ENCODE measurements at regions not wholly inside any gene's neighbourhood (a gene's known extent, or its start where the extent isn't known, plus 50 kb on each side); places are given as distances from the start of the nearest gene placed in this dataset.

DNA sequence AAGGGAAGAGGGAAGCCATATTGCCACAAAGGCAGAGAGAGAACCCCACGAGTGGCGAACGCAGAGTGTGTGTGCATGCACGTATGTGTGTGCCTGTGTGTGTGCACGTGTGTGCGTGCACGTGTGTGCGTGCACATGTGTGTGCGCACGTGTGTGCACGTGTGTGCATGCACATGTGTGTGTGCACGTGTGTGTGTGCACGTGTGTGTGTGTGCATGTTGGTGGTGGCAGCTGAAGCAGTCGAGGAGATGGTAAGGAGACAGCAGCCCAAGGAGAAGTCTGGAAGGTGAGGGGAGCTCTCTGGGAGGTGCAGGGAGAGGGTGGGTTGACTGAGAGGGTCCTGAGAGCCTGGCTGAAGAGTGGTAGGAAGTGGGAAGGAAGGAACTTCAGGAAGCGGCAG is 94.1 kb upstream of the NECTIN1 start:
- no peak overlapping the region for H3K4me2 ChIP-seq (ENCODE audit: low read length)
- H3K4me3 ChIP-seq (ENCODE audit: insufficient read depth, low read depth, low read length): no peak overlapping the region
- no peak overlapping the region for H2AFZ ChIP-seq (ENCODE audit: low read depth, low read length)
- H3K36me3 ChIP-seq (ENCODE audit: insufficient read depth, low read length): no peaks in the 10 kb centered on the region
- TF ChIP-seq EZH2 (IDR thresholded peaks at IDR 0.05; ENCODE audit: insufficient read depth, low read length): no peak
- TF ChIP-seq, protein P1, sequence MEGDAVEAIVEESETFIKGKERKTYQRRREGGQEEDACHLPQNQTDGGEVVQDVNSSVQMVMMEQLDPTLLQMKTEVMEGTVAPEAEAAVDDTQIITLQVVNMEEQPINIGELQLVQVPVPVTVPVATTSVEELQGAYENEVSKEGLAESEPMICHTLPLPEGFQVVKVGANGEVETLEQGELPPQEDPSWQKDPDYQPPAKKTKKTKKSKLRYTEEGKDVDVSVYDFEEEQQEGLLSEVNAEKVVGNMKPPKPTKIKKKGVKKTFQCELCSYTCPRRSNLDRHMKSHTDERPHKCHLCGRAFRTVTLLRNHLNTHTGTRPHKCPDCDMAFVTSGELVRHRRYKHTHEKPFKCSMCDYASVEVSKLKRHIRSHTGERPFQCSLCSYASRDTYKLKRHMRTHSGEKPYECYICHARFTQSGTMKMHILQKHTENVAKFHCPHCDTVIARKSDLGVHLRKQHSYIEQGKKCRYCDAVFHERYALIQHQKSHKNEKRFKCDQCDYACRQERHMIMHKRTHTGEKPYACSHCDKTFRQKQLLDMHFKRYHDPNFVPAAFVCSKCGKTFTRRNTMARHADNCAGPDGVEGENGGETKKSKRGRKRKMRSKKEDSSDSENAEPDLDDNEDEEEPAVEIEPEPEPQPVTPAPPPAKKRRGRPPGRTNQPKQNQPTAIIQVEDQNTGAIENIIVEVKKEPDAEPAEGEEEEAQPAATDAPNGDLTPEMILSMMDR (IDR thresholded peaks at IDR 0.05; ENCODE audit: insufficient read depth, low read depth, low read length): no peak
- Mint-ChIP-seq H3K4me3 (ENCODE audit: unreplicated experiment) (no peak overlapping the region), H3K9me3 (ENCODE audit: unreplicated experiment) (peaks cover 10% of the 10 kb centered on the region), H3K27me3 (ENCODE audit: low read depth, unreplicated experiment) (peaks cover 35% of the 10 kb centered on the region), H3K36me3 (ENCODE audit: low read depth, unreplicated experiment) (no peaks in the 10 kb centered on the region), H3K4me1 (ENCODE audit: low read depth, unreplicated experiment) (no peaks in the 10 kb centered on the region), H3K27ac (ENCODE audit: unreplicated experiment) (no peak overlapping the region)
- no peaks in the 10 kb centered on the region for H4K20me1 ChIP-seq (ENCODE audit: insufficient read depth, low read length)
- no peaks in the 10 kb centered on the region for H3K9me3 ChIP-seq (ENCODE audit: insufficient read depth, low read depth, low read length)
- H3K27me3 ChIP-seq (ENCODE audit: insufficient read depth, low read length): peaks cover 5% of the 10 kb centered on the region
- DNase-seq (ENCODE audit: low read depth) (no peak), FAIRE-seq (no peak)
- H3K9ac ChIP-seq (ENCODE audit: low read length): no peak overlapping the region
- no peaks in the 10 kb centered on the region for H3K4me1 ChIP-seq (ENCODE audit: insufficient read depth, low read length)
- H3K27ac ChIP-seq (ENCODE audit: low read depth, low read length): no peak overlapping the region
- H3K79me2 ChIP-seq (ENCODE audit: insufficient read depth, low read length): no peaks in the 10 kb centered on the region

DNA sequence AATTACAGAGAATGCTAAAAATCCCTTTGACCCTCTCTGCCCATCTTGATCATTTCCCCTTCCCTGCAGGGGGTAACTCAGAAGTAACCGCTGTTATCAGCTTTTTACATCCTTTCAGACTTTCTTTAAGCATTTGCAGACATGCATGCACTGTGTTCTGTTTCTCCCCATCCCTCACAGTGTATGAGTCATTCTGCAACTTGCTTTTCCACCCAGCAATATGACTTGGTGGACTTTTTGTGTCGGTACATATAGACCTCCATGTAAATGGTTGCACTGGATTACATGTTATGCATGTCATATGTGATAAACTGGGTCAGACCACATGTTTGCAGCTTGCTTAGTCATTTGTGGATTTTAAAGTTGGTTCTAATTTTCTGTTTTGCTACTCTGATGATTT is 87.7 kb upstream of the NECTIN1 start:
- no peak for TF ChIP-seq EZH2 (IDR thresholded peaks at IDR 0.05; ENCODE audit: insufficient read depth, low read length)
- TF ChIP-seq, protein P1 (IDR thresholded peaks at IDR 0.05; ENCODE audit: insufficient read depth, low read depth, low read length): no peak
- no peaks in the 10 kb centered on the region for H4K20me1 ChIP-seq (ENCODE audit: insufficient read depth, low read length)
- Mint-ChIP-seq H3K4me3 (ENCODE audit: unreplicated experiment) (no peak overlapping the region), H3K4me1 (ENCODE audit: low read depth, unreplicated experiment) (peaks cover 18% of the 10 kb centered on the region), H3K36me3 (ENCODE audit: low read depth, unreplicated experiment) (peaks cover 2% of the 10 kb centered on the region), H3K27me3 (ENCODE audit: low read depth, unreplicated experiment) (peaks cover 7% of the 10 kb centered on the region), H3K27ac (ENCODE audit: unreplicated experiment) (no peak overlapping the region), H3K9me3 (ENCODE audit: unreplicated experiment) (peaks cover 4% of the 10 kb centered on the region)
- no peaks in the 10 kb centered on the region for H3K9me3 ChIP-seq (ENCODE audit: insufficient read depth, low read depth, low read length)
- H2AFZ ChIP-seq (ENCODE audit: low read depth, low read length): no peak overlapping the region
- no peak overlapping the region for H3K4me3 ChIP-seq (ENCODE audit: insufficient read depth, low read depth, low read length)
- no peaks in the 10 kb centered on the region for H3K36me3 ChIP-seq (ENCODE audit: insufficient read depth, low read length)
- peak overlapping the region; percentile 23 for H3K4me2 ChIP-seq (ENCODE audit: low read length)
- no peaks in the 10 kb centered on the region for H3K79me2 ChIP-seq (ENCODE audit: insufficient read depth, low read length)
- FAIRE-seq (no peak), DNase-seq (ENCODE audit: low read depth) (no peak)
- no peak overlapping the region for H3K27ac ChIP-seq (ENCODE audit: low read depth, low read length)
- no peak overlapping the region for H3K9ac ChIP-seq (ENCODE audit: low read length)
- peaks cover 6% of the 10 kb centered on the region for H3K27me3 ChIP-seq (ENCODE audit: insufficient read depth, low read length)
- H3K4me1 ChIP-seq (ENCODE audit: insufficient read depth, low read length): no peaks in the 10 kb centered on the region

DNA sequence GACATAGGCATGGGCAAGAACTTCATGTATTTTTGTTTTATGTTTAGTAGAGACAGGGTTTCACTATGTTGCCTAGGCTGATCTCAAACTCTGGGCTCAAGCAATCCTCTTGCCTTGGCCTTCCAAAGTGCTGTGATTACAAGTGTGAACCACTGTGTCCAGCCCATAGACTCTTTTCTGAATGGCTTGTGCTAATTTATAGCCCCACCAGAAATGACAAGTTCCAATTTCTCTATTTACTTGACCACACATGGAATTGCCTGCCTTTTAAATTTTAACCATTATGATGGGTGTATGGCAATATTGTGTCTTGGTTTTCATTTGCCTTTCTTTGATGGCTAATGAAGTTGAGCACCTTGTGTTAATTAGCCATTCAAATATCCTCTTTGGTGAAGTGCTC is 85.8 kb upstream of the NECTIN1 start:
- Histone ChIP-seq H3K4me3 (ENCODE audit: insufficient read depth, low read depth, low read length) (no peak overlapping the region), H3K9me3 (ENCODE audit: insufficient read depth, low read depth, low read length) (no peaks in the 10 kb centered on the region), H3K27ac (ENCODE audit: low read depth, low read length) (no peak overlapping the region), H2AFZ (ENCODE audit: low read depth, low read length) (no peak overlapping the region), H3K4me2 (ENCODE audit: low read length) (no peak overlapping the region), H3K27me3 (ENCODE audit: insufficient read depth, low read length) (peaks cover 7% of the 10 kb centered on the region), H3K36me3 (ENCODE audit: insufficient read depth, low read length) (no peaks in the 10 kb centered on the region), H3K9ac (ENCODE audit: low read length) (no peak overlapping the region), H4K20me1 (ENCODE audit: insufficient read depth, low read length) (no peaks in the 10 kb centered on the region), H3K4me1 (ENCODE audit: insufficient read depth, low read length) (no peaks in the 10 kb centered on the region), H3K79me2 (ENCODE audit: insufficient read depth, low read length) (no peaks in the 10 kb centered on the region)
- H3K4me1 Mint-ChIP-seq (ENCODE audit: low read depth, unreplicated experiment): peaks cover 22% of the 10 kb centered on the region
- no peak overlapping the region for H3K4me3 Mint-ChIP-seq (ENCODE audit: unreplicated experiment)
- TF ChIP-seq EZH2 (IDR thresholded peaks at IDR 0.05; ENCODE audit: insufficient read depth, low read length): no peak
- no peak for DNase-seq (ENCODE audit: low read depth)
- no peak for FAIRE-seq
- peaks cover 4% of the 10 kb centered on the region for H3K9me3 Mint-ChIP-seq (ENCODE audit: unreplicated experiment)
- H3K27ac Mint-ChIP-seq (ENCODE audit: unreplicated experiment): no peak overlapping the region
- peaks cover 8% of the 10 kb centered on the region for H3K27me3 Mint-ChIP-seq (ENCODE audit: low read depth, unreplicated experiment)
- H3K36me3 Mint-ChIP-seq (ENCODE audit: low read depth, unreplicated experiment): peaks cover 2% of the 10 kb centered on the region

All from astrocyte (in vitro differentiated cells and primary cell).